Neural progenitor cell (in vitro differentiated cells): ENCODE measurements at regions not wholly inside any gene's neighbourhood (a gene's known extent, or its start where the extent isn't known, plus 50 kb on each side); places are given as distances from the start of the nearest gene placed in this dataset.

ENCODE experiments used
- EZH2phosphoT487 ChIP-seq: fragments of 200-600 bp; sonication (generic); IDR thresholded peaks from 2 replicates; pipeline ENCODE4 v1.6.1; 2017; ENCODE audit warnings: antibody characterized with exemption
- TF ChIP-seq, protein P1 (sequence below): fragments of 200-600 bp; sonication (generic); IDR thresholded peaks from 2 replicates; pipeline ENCODE4 v1.5.1; 2017; ENCODE audit warnings: antibody characterized with exemption, mild to moderate bottlenecking

DNA sequence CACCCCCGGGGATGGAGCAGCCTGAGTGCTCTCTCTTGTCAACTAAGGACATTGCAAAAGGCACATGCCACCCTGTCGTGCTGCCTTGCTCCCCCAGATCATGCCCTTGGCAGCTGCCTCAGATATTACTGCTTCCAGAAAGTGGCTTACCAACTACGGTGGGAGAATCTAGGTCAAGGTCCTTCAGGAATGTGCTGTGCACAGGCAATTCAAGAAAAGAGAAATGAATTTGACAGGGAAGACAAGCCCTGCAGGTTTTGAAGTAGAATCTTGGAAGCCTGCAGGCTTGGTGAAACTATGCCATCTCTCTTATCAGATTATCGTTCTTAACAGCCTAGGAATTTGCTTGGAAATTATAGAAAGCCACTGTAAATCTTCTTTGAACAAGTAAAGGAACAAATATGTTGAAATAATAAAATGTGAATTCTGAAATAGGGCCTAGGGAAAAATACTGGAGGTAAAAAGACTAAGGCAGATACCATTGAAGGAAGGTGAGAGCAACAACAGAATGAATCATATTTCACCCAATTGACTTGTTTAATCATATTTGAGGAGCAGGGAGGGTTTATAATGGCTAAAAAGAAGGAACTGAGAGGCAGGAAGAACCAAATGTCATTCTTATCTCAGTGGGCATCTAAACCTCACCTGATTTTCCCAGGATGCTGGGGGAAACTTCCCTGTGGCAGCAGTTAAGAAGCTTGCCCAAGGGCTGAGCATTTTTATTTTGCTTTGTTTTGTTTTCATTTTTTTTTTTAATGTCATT, 94.0 kb upstream of the GLS start:
- TF ChIP-seq, protein P1, sequence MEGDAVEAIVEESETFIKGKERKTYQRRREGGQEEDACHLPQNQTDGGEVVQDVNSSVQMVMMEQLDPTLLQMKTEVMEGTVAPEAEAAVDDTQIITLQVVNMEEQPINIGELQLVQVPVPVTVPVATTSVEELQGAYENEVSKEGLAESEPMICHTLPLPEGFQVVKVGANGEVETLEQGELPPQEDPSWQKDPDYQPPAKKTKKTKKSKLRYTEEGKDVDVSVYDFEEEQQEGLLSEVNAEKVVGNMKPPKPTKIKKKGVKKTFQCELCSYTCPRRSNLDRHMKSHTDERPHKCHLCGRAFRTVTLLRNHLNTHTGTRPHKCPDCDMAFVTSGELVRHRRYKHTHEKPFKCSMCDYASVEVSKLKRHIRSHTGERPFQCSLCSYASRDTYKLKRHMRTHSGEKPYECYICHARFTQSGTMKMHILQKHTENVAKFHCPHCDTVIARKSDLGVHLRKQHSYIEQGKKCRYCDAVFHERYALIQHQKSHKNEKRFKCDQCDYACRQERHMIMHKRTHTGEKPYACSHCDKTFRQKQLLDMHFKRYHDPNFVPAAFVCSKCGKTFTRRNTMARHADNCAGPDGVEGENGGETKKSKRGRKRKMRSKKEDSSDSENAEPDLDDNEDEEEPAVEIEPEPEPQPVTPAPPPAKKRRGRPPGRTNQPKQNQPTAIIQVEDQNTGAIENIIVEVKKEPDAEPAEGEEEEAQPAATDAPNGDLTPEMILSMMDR, result no peak
- TF ChIP-seq EZH2phosphoT487, result no peak
